ENCODE measurements at regions not wholly inside any gene's neighbourhood (a gene's known extent, or its start where the extent isn't known, plus 50 kb on each side); places are given as distances from the start of the nearest gene placed in this dataset.
"Not testable (repeated sequence)": the region's sequence is repeated elsewhere in the genome, so short reads cannot be mapped to it uniquely, and the experiment has no call there.

GRCh38 chr2:154507186-154507585 is 191.3 kb upstream of the KCNJ3 start:
- DNase-seq (ENCODE audit: low spot score in 2 of 2), result no peak
- no peak for FAIRE-seq

- FAIRE-seq (no peak), DNase-seq (ENCODE audit: low spot score in 2 of 2) (no peak)
These were observed 179.6 kb upstream of the KCNJ3 start for GRCh38 chr2:154518872-154519271.

GRCh38 chr2:154520951-154521350 is 177.5 kb upstream of the KCNJ3 start:
- not testable (repeated sequence) for FAIRE-seq; DNase-seq (ENCODE audit: low spot score in 2 of 2)

- FAIRE-seq (no peak), DNase-seq (ENCODE audit: low spot score in 2 of 2) (no peak)
These were observed 172.3 kb upstream of the KCNJ3 start for GRCh38 chr2:154526234-154526633.

- FAIRE-seq, result no peak
These were observed 170.5 kb upstream of the KCNJ3 start for GRCh38 chr2:154527962-154528361.

GRCh38 chr2:154532004-154532403 is 166.5 kb upstream of the KCNJ3 start:
- no peak for DNase-seq (ENCODE audit: low spot score in 2 of 2)
- no peak for FAIRE-seq

More at GRCh38 chr2:154527962-154528361, 170.5 kb upstream of the KCNJ3 start:
- DNase-seq (ENCODE audit: low spot score in 2 of 2), result no peak

- no peak for DNase-seq (ENCODE audit: low spot score in 2 of 2)
- FAIRE-seq, result no peak
These were observed 165.7 kb upstream of the KCNJ3 start for GRCh38 chr2:154532763-154533162.

- DNase-seq (ENCODE audit: low spot score in 2 of 2), result no peak
- FAIRE-seq, result no peak
These were observed 165.1 kb upstream of the KCNJ3 start for GRCh38 chr2:154533300-154533940.

- DNase-seq (ENCODE audit: low spot score in 2 of 2) (no peak), FAIRE-seq (no peak)
These were observed 161.5 kb upstream of the KCNJ3 start for GRCh38 chr2:154537024-154537423.

GRCh38 chr2:154537843-154538450 is 160.5 kb upstream of the KCNJ3 start:
- FAIRE-seq (no peak), DNase-seq (ENCODE audit: low spot score in 2 of 2) (no peak)

- DNase-seq (ENCODE audit: low spot score in 2 of 2), result no peak
These were observed 152.2 kb upstream of the KCNJ3 start for GRCh38 chr2:154546341-154546740.

GRCh38 chr2:154549869-154550268 is 148.6 kb upstream of the KCNJ3 start:
- FAIRE-seq, result no peak
- no peak for DNase-seq (ENCODE audit: low spot score in 2 of 2)

More at GRCh38 chr2:154546341-154546740, 152.2 kb upstream of the KCNJ3 start:
- FAIRE-seq, result no peak

GRCh38 chr2:154551649-154552048 is 146.8 kb upstream of the KCNJ3 start:
- DNase-seq (ENCODE audit: low spot score in 2 of 2) (no peak), FAIRE-seq (no peak)

GRCh38 chr2:154554046-154554445 is 144.4 kb upstream of the KCNJ3 start:
- DNase-seq (ENCODE audit: low spot score in 2 of 2) (no peak), FAIRE-seq (no peak)

GRCh38 chr2:154555710-154556109 is 142.8 kb upstream of the KCNJ3 start:
- DNase-seq (ENCODE audit: low spot score in 2 of 2) (no peak), FAIRE-seq (no peak)

- FAIRE-seq (no peak), DNase-seq (ENCODE audit: low spot score in 2 of 2) (no peak)
These were observed 142.3 kb upstream of the KCNJ3 start for GRCh38 chr2:154556146-154556545.

GRCh38 chr2:154556607-154557006 is 141.9 kb upstream of the KCNJ3 start:
- DNase-seq (ENCODE audit: low spot score in 2 of 2), result no peak
- FAIRE-seq, result no peak

- no peak for DNase-seq (ENCODE audit: low spot score in 2 of 2)
- FAIRE-seq, result no peak
These were observed 140.6 kb upstream of the KCNJ3 start for GRCh38 chr2:154557906-154558305.

GRCh38 chr2:154565433-154565832 is 133.1 kb upstream of the KCNJ3 start:
- FAIRE-seq (no peak), DNase-seq (ENCODE audit: low spot score in 2 of 2) (no peak)

- no peak for FAIRE-seq
- no peak for DNase-seq (ENCODE audit: low spot score in 2 of 2)
These were observed 130.1 kb upstream of the KCNJ3 start for GRCh38 chr2:154568413-154568812.

- FAIRE-seq (no peak), DNase-seq (ENCODE audit: low spot score in 2 of 2) (no peak)
These were observed 128.0 kb upstream of the KCNJ3 start for GRCh38 chr2:154570501-154570900.

GRCh38 chr2:154576699-154577098 is 121.8 kb upstream of the KCNJ3 start:
- not testable (repeated sequence) for DNase-seq (ENCODE audit: low spot score in 2 of 2); FAIRE-seq

Data from frontal cortex (tissue), 3 donors.